Fibroblast of skin of scalp (primary cell): ENCODE measurements at regions not wholly inside any gene's neighbourhood (a gene's known extent, or its start where the extent isn't known, plus 50 kb on each side); places are given as distances from the start of the nearest gene placed in this dataset.

ENCODE experiments used
- DNase-seq: peaks from one replicate; pipeline ENCODE4 v3.0.0-alpha.2; 2013

DNA sequence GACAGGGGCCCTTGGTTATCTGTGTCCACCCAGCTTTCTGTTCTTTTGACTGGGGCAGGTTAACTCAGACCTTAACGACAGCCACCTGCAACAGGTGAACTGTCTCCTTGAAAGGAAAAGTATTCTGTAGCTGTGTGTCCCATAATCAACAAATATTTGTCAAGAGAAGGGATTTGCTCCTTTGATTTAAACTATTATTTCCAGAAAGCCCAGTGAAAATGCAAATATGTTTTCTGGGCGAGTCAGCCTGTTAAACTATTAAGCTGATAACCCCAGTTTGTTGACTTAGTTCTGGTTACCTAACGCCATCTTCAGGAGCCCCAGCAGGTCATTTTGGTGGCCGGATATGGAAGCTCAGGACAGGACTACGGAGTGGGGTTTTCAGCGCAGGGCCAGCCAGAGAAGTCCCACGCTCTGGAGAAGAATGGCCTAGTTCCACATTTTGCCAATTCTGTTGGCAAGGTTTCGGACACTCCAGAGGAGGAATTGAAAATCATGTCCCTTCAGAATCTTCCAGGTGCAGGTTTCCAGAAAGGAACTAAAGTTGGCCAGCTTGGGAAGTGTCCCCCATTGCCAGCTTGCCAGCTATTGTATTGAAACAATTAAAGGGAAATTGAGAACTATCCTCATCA is 54.5 kb downstream of the ADRA2A start:
- no peak for DNase-seq

- DNase-seq: no peak
Observed at GRCh38 chr10:111137007-111137406, 60.2 kb downstream of the ADRA2A start.

- no peak for DNase-seq
Observed at GRCh38 chr10:111137587-111137986, 60.8 kb downstream of the ADRA2A start.

DNA sequence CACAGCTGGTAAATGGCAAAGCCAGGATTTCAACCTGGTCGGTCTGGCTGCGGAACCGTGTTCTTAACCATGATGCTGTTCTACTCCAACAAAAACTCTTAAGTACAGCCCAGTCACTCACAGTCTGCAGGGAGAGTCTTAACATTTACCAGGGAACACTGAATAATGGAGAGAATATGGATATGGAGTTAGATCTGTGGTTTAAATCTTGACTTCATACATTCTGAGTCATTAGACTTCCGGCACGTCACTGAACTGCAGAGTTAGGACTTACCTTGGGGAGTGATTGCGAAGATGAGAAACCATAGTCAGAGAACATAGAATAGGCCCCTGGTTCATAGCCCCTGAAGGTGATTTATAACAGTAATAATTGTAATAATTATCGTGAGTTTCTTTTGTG is 61.7 kb downstream of the ADRA2A start:
- DNase-seq: no peak

DNA sequence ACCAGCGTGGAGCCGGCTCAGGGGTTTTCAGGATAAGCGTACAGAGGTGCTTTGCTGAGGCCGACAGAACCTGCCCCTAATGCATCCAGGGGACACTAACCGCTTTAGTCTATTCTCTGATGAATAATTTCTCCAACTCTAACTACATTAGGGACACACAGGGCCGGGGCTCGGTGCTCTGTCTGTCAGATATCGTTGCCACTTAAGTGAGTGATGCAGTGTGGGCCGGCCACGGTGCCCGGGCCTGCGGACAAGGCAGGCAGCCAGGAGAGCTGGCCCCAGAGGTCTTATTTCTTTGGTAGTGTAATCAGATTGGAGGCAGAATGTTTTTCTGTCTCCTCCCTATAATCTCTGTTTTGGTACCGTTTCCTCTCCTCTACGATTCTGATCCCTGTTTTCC is 62.7 kb downstream of the ADRA2A start:
- no peak for DNase-seq

- no peak for DNase-seq
Observed at GRCh38 chr10:111142092-111142768, 65.4 kb downstream of the ADRA2A start.

DNA sequence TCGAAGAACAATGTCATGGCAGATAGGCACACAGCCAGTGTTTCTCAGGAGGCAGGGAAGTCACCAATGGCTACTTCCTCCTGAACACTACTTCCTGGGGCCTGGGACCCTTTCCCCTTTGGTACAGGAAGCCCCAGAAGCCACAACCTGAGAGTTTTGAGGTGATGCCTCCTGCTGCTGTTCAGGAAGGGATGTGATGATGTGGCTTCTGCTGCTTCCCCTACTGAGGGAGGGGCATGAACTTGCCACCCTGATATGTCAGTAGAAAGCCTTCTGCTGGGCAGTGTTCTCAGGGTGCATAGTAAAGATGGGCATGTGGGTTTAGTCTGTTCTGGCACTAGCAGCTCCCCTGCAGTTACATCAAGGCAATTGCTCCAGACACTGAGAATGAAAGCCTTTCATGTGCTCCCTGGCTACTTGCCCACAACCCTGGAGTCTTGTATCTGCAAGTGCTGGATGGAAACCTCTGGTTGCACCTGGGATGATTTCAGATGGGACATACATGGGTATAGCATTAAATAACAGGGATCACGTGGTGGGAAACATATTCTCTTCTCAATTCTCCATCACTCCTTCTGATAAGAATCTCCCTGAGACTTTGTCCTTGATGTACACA is 69.3 kb downstream of the ADRA2A start:
- no peak for DNase-seq

DNA sequence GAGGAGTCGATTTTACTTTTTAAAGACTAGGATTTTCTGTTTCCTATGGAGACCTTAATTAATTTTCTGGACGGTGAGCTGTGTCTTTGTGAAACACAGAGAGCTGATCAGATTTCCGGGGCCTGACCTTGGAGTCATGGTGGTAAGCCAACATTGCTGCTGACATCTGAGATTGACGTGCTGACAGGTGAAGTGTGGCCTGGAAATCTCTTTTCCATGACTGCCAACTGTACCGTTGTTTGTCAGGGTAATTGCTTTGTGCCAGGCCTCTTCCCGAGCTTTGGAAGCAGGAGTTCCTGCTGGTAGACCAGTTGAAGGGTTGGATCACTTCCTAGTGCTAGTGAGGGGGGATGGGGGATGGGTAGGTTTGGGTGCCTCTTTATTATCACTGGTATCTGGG is 71.2 kb downstream of the ADRA2A start:
- no peak for DNase-seq

- DNase-seq: no peak
Observed at GRCh38 chr10:111148440-111148839, 71.6 kb downstream of the ADRA2A start.

DNA sequence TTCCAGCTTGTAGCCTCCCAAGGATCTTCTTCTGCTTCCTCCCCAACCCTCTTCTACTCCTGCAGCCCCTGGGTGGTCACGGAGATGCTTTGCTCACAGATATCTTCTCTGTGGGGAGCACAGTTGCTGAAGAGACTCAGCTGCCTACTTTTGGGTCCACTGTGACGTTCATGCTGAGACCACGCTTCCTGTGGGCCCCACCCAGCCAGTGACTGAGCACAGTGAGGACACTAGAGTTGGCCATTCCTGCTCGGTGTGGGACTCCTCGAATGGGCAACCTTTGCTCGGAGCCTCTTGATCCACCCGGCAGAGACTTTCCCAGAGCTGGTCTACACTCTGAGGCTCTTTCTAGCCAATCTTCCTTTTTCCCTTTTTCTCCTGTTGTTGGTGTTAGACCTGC is 73.9 kb downstream of the ADRA2A start:
- no peak for DNase-seq

GRCh38 chr10:111151595-111152307 is 74.9 kb downstream of the ADRA2A start:
- no peak for DNase-seq

DNA sequence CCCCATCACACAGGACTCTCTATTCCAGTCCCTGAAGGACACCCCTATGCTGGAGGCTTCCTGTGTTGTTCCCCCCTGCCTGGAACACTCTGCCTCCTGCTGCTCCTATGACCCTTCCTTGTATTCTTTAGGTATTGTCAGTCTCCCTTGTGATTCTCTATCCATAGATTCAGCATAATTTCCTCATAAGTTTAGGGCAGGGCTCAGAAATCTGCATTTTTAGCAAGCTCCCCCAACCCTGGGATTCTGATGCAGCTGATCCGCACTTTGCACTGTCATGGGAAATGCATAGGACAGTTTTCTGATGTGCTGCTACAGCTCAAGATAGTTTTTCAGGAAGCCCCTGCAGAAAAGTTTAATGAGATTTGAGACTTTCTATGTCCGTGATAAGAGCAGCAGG is 79.9 kb downstream of the ADRA2A start:
- DNase-seq: no peak

DNA sequence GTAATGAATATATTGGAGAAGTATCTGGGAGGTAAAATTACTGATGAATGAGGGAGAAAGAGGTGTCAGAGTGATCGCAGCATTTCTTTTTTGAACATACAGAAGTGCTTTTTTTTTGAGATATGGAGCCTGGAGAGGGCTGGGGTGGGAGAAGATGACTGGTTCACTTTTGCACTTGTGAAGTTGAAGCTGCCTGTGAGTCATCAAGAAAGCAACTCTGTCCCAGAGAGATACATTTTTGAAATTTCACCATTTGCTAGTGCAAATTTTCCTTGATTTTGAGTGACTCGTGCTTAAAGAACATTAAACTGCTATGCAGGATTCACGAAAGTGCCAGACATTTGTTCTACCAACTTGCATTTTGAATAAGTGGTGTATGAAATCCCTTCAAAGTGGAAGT is 81.8 kb downstream of the ADRA2A start:
- DNase-seq: no peak

- DNase-seq: no peak
Observed at GRCh38 chr10:111161109-111161874, 84.5 kb downstream of the ADRA2A start.

GRCh38 chr10:111171183-111171582 is 94.4 kb downstream of the ADRA2A start:
- DNase-seq: no peak

DNA sequence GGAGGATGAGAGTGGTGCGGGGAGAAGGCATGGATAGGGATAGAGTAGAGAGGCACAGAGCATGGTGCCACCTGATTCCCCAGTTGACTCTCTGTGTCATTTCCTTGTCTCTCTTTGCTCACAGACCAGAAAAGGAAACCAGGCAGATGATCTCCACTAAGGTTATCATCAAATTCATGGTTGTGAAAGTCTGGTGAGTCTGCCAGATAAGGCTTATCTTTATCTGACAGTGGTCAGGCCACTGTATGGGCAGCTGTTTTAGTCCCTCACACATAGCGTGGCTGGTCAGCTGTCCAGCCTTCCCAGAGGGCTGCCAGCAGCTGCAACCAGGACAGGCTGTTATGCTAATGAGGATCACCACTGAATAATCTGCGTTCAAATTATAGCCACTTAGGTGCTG is 99.0 kb downstream of the ADRA2A start:
- DNase-seq: no peak

DNA sequence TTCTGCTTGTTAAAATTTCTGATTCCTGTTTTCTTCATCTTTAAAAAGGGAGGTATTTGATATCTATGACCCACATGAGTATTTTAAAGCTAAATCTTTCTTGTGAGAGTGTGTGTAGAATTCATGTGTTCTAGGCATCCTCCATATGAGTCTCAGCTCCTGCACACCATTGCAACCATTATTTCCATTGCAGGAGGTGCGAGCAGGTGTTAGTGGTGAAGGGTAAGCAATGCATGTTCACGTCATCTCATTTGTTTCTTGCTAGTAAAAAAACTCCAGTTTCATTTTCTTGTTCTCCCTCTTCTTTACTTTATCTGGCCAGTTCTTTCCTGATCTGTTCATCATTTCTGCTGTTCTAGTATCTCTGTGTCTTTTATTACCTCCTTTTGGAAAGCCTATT is 100.5 kb downstream of the ADRA2A start:
- DNase-seq: no peak

DNA sequence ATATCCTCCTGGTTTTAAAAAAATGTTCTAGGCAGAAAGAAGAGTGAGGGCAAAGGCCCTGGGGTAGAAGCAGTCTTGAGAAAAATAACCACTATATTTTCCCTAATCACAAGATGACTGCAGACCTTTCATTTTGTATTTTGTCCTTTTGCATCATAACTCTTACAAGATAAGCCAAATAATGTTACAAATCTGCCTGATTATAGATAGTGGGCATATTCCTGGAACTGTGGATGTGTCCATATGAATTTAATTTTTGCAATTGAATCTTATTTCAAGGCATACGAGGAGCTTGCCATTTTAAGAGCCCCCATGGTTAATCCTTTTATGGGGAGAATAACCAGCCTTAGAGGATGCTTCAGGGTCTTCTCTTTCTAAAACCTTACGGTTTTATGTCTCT is 102.7 kb downstream of the ADRA2A start:
- DNase-seq: no peak

DNA sequence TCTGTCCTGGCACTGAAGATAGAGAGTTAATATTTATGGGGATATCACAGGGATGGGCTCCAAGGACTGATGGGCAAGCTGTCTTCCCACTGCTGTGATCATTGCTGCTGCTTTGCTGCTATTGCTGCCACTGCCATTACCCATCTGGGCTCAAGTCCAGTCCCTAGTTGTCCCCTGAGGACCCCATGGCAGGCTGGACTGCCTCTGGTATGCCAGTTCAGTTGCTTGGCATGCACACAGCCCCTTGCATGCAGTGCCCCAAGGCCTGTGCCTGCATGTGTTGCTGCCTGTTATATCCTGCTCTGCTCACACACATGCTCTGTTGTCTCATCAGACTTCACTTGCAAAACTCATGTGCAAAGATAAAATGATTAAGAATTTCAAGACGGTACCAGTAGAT is 109.5 kb downstream of the ADRA2A start:
- DNase-seq: no peak

- DNase-seq: no peak
Observed at GRCh38 chr10:111187096-111187495, 110.3 kb downstream of the ADRA2A start.

GRCh38 chr10:111199587-111199986 is 122.8 kb downstream of the ADRA2A start:
- DNase-seq: no peak

DNA sequence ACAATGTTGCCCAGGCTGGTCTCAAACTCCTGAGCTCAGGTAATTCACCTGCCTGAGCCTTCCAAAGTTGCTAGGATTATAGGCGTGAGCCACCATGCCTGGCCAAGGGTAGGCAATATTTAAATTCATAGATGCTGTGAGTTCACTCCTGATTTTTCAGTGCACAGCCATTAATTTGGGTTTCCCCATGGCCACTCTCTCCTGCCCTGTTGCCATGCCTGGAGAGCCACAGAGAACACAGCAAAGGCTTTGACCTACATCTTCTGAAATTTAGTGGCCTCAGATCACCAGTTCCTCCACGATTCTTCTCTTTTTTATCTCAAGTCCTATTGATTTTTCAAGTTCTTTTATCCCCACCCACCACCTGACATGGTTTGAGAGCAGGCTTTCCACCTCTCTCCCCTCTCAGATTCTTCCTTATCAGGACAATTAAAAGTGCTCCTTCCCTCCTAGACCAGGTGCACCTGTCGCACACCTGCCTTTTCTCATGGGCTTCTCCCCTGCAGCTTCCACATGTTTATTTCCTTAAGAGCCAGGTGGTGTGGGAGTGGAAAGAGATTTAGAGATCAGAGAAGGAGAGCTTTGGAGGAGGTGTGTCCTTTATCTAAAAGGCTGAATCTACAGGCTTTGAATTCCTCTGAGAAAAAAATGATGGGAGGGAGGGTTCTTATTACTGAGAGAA is 123.8 kb downstream of the ADRA2A start:
- DNase-seq: no peak
